Peyer's patch (tissue), 4 donors: ENCODE measurements at regions not wholly inside any gene's neighbourhood (a gene's known extent, or its start where the extent isn't known, plus 50 kb on each side); places are given as distances from the start of the nearest gene placed in this dataset.

ENCODE experiments used
- POLR2A ChIP-seq, 2 donors: fragments of 450-650 bp; IDR thresholded peaks; one replicate each; pipeline ENCODE4 v1.5.1; 2017; ENCODE audit warnings: antibody characterized with exemption in 2 of 2, mild to moderate bottlenecking in 2 of 2, moderate library complexity in 2 of 2
- TF ChIP-seq, protein P1 (sequence below), 6 experiments: fragments of 450-650 bp in 4 of 6; fragments of 200-600 bp in 2 of 6; sonication (generic) in 1 of 6; IDR thresholded peaks; one replicate each; pipeline ENCODE4 v1.5.1; 2017 to 2019; ENCODE audit warnings: antibody characterized with exemption in 6 of 6, mild to moderate bottlenecking in 3 of 6, moderate library complexity in 1 of 6

DNA sequence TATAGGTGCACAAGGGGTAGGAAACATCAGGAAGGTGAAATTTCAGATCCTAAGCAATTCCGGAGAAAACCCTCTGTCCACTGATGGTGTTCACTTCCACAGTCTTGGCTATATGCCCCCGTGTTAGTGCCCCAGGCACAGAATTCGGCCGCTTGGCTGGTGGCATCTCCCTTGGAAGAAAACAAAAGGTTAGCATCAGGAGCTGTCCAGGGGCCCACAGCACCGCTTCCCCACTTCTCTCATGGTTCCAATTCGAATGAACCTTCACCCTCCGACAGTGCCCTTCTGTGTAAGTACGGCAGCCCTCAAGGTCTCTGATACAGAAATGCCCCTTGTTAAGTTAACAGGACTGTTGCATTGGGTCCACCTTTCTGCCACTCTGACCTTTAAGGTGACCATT, 409.0 kb downstream of the GADD45G start:
- TF ChIP-seq, protein P1, sequence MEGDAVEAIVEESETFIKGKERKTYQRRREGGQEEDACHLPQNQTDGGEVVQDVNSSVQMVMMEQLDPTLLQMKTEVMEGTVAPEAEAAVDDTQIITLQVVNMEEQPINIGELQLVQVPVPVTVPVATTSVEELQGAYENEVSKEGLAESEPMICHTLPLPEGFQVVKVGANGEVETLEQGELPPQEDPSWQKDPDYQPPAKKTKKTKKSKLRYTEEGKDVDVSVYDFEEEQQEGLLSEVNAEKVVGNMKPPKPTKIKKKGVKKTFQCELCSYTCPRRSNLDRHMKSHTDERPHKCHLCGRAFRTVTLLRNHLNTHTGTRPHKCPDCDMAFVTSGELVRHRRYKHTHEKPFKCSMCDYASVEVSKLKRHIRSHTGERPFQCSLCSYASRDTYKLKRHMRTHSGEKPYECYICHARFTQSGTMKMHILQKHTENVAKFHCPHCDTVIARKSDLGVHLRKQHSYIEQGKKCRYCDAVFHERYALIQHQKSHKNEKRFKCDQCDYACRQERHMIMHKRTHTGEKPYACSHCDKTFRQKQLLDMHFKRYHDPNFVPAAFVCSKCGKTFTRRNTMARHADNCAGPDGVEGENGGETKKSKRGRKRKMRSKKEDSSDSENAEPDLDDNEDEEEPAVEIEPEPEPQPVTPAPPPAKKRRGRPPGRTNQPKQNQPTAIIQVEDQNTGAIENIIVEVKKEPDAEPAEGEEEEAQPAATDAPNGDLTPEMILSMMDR (IDR thresholded peaks at IDR 0.05) = no peak
- TF ChIP-seq POLR2A (IDR thresholded peaks at IDR 0.05) = no peak
